Astrocyte (in vitro differentiated cells and primary cell): ENCODE measurements at regions not wholly inside any gene's neighbourhood (a gene's known extent, or its start where the extent isn't known, plus 50 kb on each side); places are given as distances from the start of the nearest gene placed in this dataset.

Experiments used
- EZH2 ChIP-seq: IDR thresholded peaks from 2 replicates; pipeline ENCODE4 v1.6.1; 2012; ENCODE audit warnings: mild to moderate bottlenecking, low read length, inconsistent platforms; ENCODE audit not compliant: insufficient read depth
- TF ChIP-seq, protein P1 (sequence below): IDR thresholded peaks from 2 replicates; pipeline ENCODE4 v1.5.1; 2011; ENCODE audit warnings: low read depth, mild to moderate bottlenecking, inconsistent platforms, low read length, moderate library complexity; ENCODE audit not compliant: insufficient read depth

- TF ChIP-seq, protein P1, sequence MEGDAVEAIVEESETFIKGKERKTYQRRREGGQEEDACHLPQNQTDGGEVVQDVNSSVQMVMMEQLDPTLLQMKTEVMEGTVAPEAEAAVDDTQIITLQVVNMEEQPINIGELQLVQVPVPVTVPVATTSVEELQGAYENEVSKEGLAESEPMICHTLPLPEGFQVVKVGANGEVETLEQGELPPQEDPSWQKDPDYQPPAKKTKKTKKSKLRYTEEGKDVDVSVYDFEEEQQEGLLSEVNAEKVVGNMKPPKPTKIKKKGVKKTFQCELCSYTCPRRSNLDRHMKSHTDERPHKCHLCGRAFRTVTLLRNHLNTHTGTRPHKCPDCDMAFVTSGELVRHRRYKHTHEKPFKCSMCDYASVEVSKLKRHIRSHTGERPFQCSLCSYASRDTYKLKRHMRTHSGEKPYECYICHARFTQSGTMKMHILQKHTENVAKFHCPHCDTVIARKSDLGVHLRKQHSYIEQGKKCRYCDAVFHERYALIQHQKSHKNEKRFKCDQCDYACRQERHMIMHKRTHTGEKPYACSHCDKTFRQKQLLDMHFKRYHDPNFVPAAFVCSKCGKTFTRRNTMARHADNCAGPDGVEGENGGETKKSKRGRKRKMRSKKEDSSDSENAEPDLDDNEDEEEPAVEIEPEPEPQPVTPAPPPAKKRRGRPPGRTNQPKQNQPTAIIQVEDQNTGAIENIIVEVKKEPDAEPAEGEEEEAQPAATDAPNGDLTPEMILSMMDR = no peak
- no peak for TF ChIP-seq EZH2
These were observed 776.1 kb upstream of the SOX11 start for GRCh38 chr2:4916094-4916493.
